Astrocyte (in vitro differentiated cells and primary cell): ENCODE measurements at regions not wholly inside any gene's neighbourhood (a gene's known extent, or its start where the extent isn't known, plus 50 kb on each side); places are given as distances from the start of the nearest gene placed in this dataset.

ENCODE experiments used
- DNase-seq: peaks from one replicate; pipeline ENCODE4 v3.0.0-alpha.2; 2010; ENCODE audit warnings: low read depth
- FAIRE-seq: peaks from 2 replicates; lab custom pipeline; 2011; peaks lifted over from hg19 to GRCh38; lab: Jason Lieb, UNC
- H2AFZ ChIP-seq: 2 replicates; pipeline ENCODE4 v1.6.0; 2012; ENCODE audit warnings: low read depth, low read length, inconsistent platforms
- H3K27ac ChIP-seq: 2 replicates; pipeline ENCODE4 v1.5.1; 2011; ENCODE audit warnings: low read depth, low read length, inconsistent platforms
- H3K27me3 ChIP-seq: 2 replicates; pipeline ENCODE4 v1.6.0; 2011; ENCODE audit warnings: low read length, inconsistent platforms; ENCODE audit not compliant: insufficient read depth
- H3K36me3 ChIP-seq: 2 replicates; pipeline ENCODE4 v1.5.1; 2011; ENCODE audit warnings: low read length, inconsistent platforms; ENCODE audit not compliant: insufficient read depth
- H3K4me1 ChIP-seq: 2 replicates; pipeline ENCODE4 v1.5.1; 2011; ENCODE audit warnings: low read length, inconsistent platforms; ENCODE audit not compliant: insufficient read depth
- H3K4me2 ChIP-seq: 2 replicates; pipeline ENCODE4 v1.6.0; 2012; ENCODE audit warnings: low read length, inconsistent platforms
- H3K4me3 ChIP-seq: 2 replicates; pipeline ENCODE4 v1.5.1; 2011; ENCODE audit warnings: low read depth, mild to moderate bottlenecking, low read length, inconsistent platforms; ENCODE audit not compliant: insufficient read depth
- H3K79me2 ChIP-seq: 2 replicates; pipeline ENCODE4 v1.6.0; 2012; ENCODE audit warnings: mild to moderate bottlenecking, low read length, inconsistent platforms; ENCODE audit not compliant: insufficient read depth
- H3K9ac ChIP-seq: 2 replicates; pipeline ENCODE4 v1.6.0; 2012; ENCODE audit warnings: mild to moderate bottlenecking, low read length, inconsistent platforms
- H3K9me3 ChIP-seq: 2 replicates; pipeline ENCODE4 v1.5.1; 2012; ENCODE audit warnings: low read depth, mild to moderate bottlenecking, low read length, inconsistent platforms; ENCODE audit not compliant: insufficient read depth
- H4K20me1 ChIP-seq: 2 replicates; pipeline ENCODE4 v1.6.0; 2012; ENCODE audit warnings: low read length, inconsistent platforms; ENCODE audit not compliant: insufficient read depth
- H3K27ac Mint-ChIP-seq: one replicate; pipeline ENCODE4 v1.8.0; 2021; ENCODE audit warnings: mild to moderate bottlenecking, mixed read lengths; ENCODE audit not compliant: unreplicated experiment
- H3K27me3 Mint-ChIP-seq: one replicate; pipeline ENCODE4 v1.8.0; 2021; ENCODE audit warnings: low read depth, mixed read lengths; ENCODE audit not compliant: unreplicated experiment
- H3K36me3 Mint-ChIP-seq: one replicate; pipeline ENCODE4 v1.8.0; 2021; ENCODE audit warnings: low read depth, mixed read lengths; ENCODE audit not compliant: unreplicated experiment
- H3K4me1 Mint-ChIP-seq: one replicate; pipeline ENCODE4 v1.8.0; 2021; ENCODE audit warnings: low read depth, mixed read lengths; ENCODE audit not compliant: unreplicated experiment
- H3K4me3 Mint-ChIP-seq: one replicate; pipeline ENCODE4 v1.8.0; 2021; ENCODE audit warnings: mild to moderate bottlenecking, moderate library complexity, mixed read lengths; ENCODE audit not compliant: unreplicated experiment
- H3K9me3 Mint-ChIP-seq: one replicate; pipeline ENCODE4 v1.8.0; 2021; ENCODE audit warnings: mild to moderate bottlenecking, mixed read lengths; ENCODE audit not compliant: unreplicated experiment
- CTCF ChIP-seq: IDR thresholded peaks from 2 replicates; pipeline ENCODE4 v1.5.1; 2011; ENCODE audit warnings: low read depth, mild to moderate bottlenecking, inconsistent platforms, low read length, moderate library complexity; ENCODE audit not compliant: insufficient read depth
- EZH2 ChIP-seq: IDR thresholded peaks from 2 replicates; pipeline ENCODE4 v1.6.1; 2012; ENCODE audit warnings: mild to moderate bottlenecking, low read length, inconsistent platforms; ENCODE audit not compliant: insufficient read depth

GRCh38 chr20:48317578-48317977 lies 510.2 kb downstream of the PREX1 start:
- Mint-ChIP-seq H3K36me3 (no peaks in the 10 kb centered on the region), H3K4me1 (no peaks in the 10 kb centered on the region), H3K27ac (no peak overlapping the region), H3K9me3 (peaks cover 3% of the 10 kb centered on the region), H3K27me3 (peaks cover 25% of the 10 kb centered on the region), H3K4me3 (no peak overlapping the region)
- Histone ChIP-seq H4K20me1 (no peaks in the 10 kb centered on the region), H3K9me3 (no peaks in the 10 kb centered on the region), H3K79me2 (no peaks in the 10 kb centered on the region), H3K4me1 (no peaks in the 10 kb centered on the region), H2AFZ (no peak overlapping the region), H3K36me3 (no peaks in the 10 kb centered on the region), H3K9ac (no peak overlapping the region), H3K27ac (no peak overlapping the region), H3K27me3 (peaks cover 8% of the 10 kb centered on the region), H3K4me3 (no peak overlapping the region), H3K4me2 (no peak overlapping the region)
- FAIRE-seq (no peak), DNase-seq (no peak)
- TF ChIP-seq CTCF (no peak), EZH2 (no peak)

GRCh38 chr20:48314925-48315592 lies 512.7 kb downstream of the PREX1 start:
- Histone ChIP-seq H3K36me3 (no peaks in the 10 kb centered on the region), H2AFZ (no peak overlapping the region), H4K20me1 (no peaks in the 10 kb centered on the region), H3K9ac (no peak overlapping the region), H3K4me2 (no peak overlapping the region), H3K4me1 (no peaks in the 10 kb centered on the region), H3K4me3 (no peak overlapping the region), H3K27me3 (peaks cover 10% of the 10 kb centered on the region), H3K79me2 (no peaks in the 10 kb centered on the region), H3K27ac (no peak overlapping the region), H3K9me3 (no peaks in the 10 kb centered on the region)
- no peaks in the 10 kb centered on the region for H3K4me1 Mint-ChIP-seq
- peaks cover 3% of the 10 kb centered on the region for H3K9me3 Mint-ChIP-seq
- TF ChIP-seq CTCF (no peak), EZH2 (no peak)
- FAIRE-seq: no peak
- H3K4me3 Mint-ChIP-seq: no peak overlapping the region
- H3K27me3 Mint-ChIP-seq: peaks cover 24% of the 10 kb centered on the region
- H3K36me3 Mint-ChIP-seq: no peaks in the 10 kb centered on the region
- H3K27ac Mint-ChIP-seq: no peak overlapping the region
- no peak for DNase-seq

GRCh38 chr20:48313324-48313723 lies 514.5 kb downstream of the PREX1 start:
- no peak overlapping the region for H3K27ac Mint-ChIP-seq
- Histone ChIP-seq H2AFZ (no peak overlapping the region), H3K4me3 (no peak overlapping the region), H3K27ac (no peak overlapping the region), H3K4me2 (no peak overlapping the region), H3K9ac (no peak overlapping the region), H4K20me1 (no peaks in the 10 kb centered on the region), H3K27me3 (peaks cover 13% of the 10 kb centered on the region), H3K4me1 (no peaks in the 10 kb centered on the region), H3K79me2 (no peaks in the 10 kb centered on the region), H3K9me3 (no peaks in the 10 kb centered on the region), H3K36me3 (no peaks in the 10 kb centered on the region)
- peaks cover 3% of the 10 kb centered on the region for H3K9me3 Mint-ChIP-seq
- no peak for TF ChIP-seq CTCF
- TF ChIP-seq EZH2: no peak
- H3K4me1 Mint-ChIP-seq: no peaks in the 10 kb centered on the region
- FAIRE-seq: no peak
- DNase-seq: no peak
- peaks cover 25% of the 10 kb centered on the region for H3K27me3 Mint-ChIP-seq
- no peak overlapping the region for H3K4me3 Mint-ChIP-seq
- H3K36me3 Mint-ChIP-seq: no peaks in the 10 kb centered on the region
